Prostate gland (tissue), 2 donors: ENCODE measurements at regions not wholly inside any gene's neighbourhood (a gene's known extent, or its start where the extent isn't known, plus 50 kb on each side); places are given as distances from the start of the nearest gene placed in this dataset.
A peak's percentile ranks its signal among the peaks of the same experiment; 100 is the strongest.
"Not testable (repeated sequence)": the region's sequence is repeated elsewhere in the genome, so short reads cannot be mapped to it uniquely, and the experiment has no call there.

ENCODE experiments used
- DNase-seq: peaks from one replicate; pipeline ENCODE4 v3.0.0-alpha.2; 2019; ENCODE audit warnings: low spot score
- H3K27ac ChIP-seq, 2 donors: fragments of 200-600 bp; sonication (generic); 2 replicates each; pipeline ENCODE4 v1.5.1; 2017 to 2019
- H3K27me3 ChIP-seq: fragments of 200-600 bp; sonication (generic); replicated peaks from 2 replicates; pipeline ENCODE4 v1.5.1; 2019; ENCODE audit not compliant: insufficient read depth
- H3K36me3 ChIP-seq, 2 donors: fragments of 200-600 bp; sonication (generic); 1 replicate in 1 of 2; 2 replicates in 1 of 2; pipeline versions ENCODE4 v1.5.1 to v1.8.1; 2017 to 2019
- H3K4me1 ChIP-seq: fragments of 200-600 bp; sonication (generic); replicated peaks from 2 replicates; pipeline ENCODE4 v1.5.1; 2019
- H3K4me3 ChIP-seq, 2 donors: fragments of 200-600 bp; sonication (generic); 2 replicates each; pipeline ENCODE4 v1.5.1; 2017 to 2019
- H3K9me3 ChIP-seq: fragments of 200-600 bp; sonication (generic); 2 replicates; pipeline ENCODE4 v1.5.1; 2017
- POLR2A ChIP-seq: fragments of 450-650 bp; IDR thresholded peaks from one replicate; pipeline ENCODE4 v1.6.1; 2016; ENCODE audit warnings: antibody characterized with exemption, mild to moderate bottlenecking
- POLR2AphosphoS5 ChIP-seq: sonication (generic); formaldehyde crosslinking; IDR thresholded peaks from one replicate; pipeline ENCODE4 v1.6.1; 2017; ENCODE audit warnings: antibody characterized with exemption
- WGBS: methylation state at CpG from one replicate; pipeline ENCODE4 v1.1.5; 2018; 5-methylcytosine and 5-hydroxymethylcytosine counted together
- intact Hi-C: fragments of 100-400 bp; cut with DNase I; formaldehyde crosslinking; loops from one replicate; pipeline ENCODE4 v1.14.2; 2022
- TF ChIP-seq, protein P1 (sequence below), 4 experiments: fragments of 200-600 bp in 2 of 4; fragments of 450-650 bp in 2 of 4; sonication (generic) in 2 of 4; IDR thresholded peaks; 1 replicate in 3 of 4; 2 replicates in 1 of 4; pipeline ENCODE4 v1.5.1; 2016 to 2019; ENCODE audit warnings: antibody characterized with exemption in 4 of 4, mild to moderate bottlenecking in 2 of 4, moderate library complexity in 2 of 4

DNA sequence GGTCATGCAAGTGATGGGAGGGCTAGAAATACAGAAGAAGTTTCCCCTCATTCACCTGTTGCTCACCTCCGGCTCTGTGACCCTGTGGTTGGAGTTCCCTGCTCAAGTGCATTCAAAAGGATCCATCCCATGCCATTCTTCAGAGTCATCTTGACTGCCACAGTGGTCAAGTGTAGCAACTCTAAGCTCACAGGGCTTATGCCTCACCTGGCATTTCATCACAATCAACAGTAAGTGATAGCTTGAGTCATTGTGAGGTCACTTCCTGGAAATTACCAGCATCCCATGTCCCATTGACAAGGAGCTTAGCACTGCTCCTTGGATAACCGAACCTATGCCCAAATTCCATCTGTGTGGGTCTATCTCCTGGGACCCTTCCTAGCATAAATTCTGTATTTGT, 55.6 kb downstream of the OR4C45 start:
- no peak overlapping the region for H3K4me3 ChIP-seq
- intact Hi-C loops, result no loop called here
- no peaks in the 10 kb centered on the region for H3K27me3 ChIP-seq
- no peak overlapping the region for H3K27ac ChIP-seq
- no peaks in the 10 kb centered on the region for H3K36me3 ChIP-seq
- no peaks in the 10 kb centered on the region for H3K4me1 ChIP-seq
- 95% methylated on average over 2 of the region's 2 CpGs for WGBS
- no peaks in the 10 kb centered on the region for H3K9me3 ChIP-seq
- TF ChIP-seq POLR2AphosphoS5, result no peak
- TF ChIP-seq POLR2A, result no peak
- TF ChIP-seq, protein P1, sequence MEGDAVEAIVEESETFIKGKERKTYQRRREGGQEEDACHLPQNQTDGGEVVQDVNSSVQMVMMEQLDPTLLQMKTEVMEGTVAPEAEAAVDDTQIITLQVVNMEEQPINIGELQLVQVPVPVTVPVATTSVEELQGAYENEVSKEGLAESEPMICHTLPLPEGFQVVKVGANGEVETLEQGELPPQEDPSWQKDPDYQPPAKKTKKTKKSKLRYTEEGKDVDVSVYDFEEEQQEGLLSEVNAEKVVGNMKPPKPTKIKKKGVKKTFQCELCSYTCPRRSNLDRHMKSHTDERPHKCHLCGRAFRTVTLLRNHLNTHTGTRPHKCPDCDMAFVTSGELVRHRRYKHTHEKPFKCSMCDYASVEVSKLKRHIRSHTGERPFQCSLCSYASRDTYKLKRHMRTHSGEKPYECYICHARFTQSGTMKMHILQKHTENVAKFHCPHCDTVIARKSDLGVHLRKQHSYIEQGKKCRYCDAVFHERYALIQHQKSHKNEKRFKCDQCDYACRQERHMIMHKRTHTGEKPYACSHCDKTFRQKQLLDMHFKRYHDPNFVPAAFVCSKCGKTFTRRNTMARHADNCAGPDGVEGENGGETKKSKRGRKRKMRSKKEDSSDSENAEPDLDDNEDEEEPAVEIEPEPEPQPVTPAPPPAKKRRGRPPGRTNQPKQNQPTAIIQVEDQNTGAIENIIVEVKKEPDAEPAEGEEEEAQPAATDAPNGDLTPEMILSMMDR (IDR thresholded peaks at IDR 0.05), result no peak
- no peak for DNase-seq

DNA sequence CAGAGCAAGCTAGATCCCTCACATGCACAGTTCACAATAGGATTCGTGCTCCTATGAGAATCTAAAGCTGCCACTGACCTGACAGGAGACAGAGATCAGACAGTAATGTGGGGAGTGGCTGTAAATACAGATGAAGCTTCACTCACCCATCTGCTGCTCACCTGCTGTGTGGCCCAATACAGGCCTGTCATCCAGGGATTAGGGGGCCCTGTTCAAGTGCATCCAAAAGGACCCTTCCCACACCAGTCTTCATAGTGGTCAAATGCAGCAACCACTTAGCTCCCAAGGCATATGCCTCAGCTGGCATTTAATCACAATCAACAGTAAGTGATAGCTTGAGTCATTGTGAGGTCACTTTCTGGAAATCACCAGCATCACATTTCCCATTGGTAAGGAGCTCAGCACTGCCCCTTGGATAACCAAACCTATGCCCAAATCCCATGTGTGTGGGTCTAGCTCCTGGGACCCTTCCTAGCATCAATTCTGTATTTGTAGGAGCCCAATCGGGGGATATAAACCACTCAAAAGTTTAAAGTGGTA, 65.6 kb downstream of the OR4C45 start:
- intact Hi-C loops, result no loop called here
- H3K36me3 ChIP-seq, result no peaks in the 10 kb centered on the region
- no peaks in the 10 kb centered on the region for H3K27me3 ChIP-seq
- TF ChIP-seq, protein P1 (IDR thresholded peaks at IDR 0.05), result no peak
- no peak for TF ChIP-seq POLR2A
- no peak for TF ChIP-seq POLR2AphosphoS5
- 44% methylated on average over 2 of the region's 2 CpGs for WGBS
- H3K27ac ChIP-seq, result no peak overlapping the region
- H3K9me3 ChIP-seq, result no peaks in the 10 kb centered on the region
- no peak overlapping the region for H3K4me3 ChIP-seq
- DNase-seq, result no peak
- no peaks in the 10 kb centered on the region for H3K4me1 ChIP-seq

DNA sequence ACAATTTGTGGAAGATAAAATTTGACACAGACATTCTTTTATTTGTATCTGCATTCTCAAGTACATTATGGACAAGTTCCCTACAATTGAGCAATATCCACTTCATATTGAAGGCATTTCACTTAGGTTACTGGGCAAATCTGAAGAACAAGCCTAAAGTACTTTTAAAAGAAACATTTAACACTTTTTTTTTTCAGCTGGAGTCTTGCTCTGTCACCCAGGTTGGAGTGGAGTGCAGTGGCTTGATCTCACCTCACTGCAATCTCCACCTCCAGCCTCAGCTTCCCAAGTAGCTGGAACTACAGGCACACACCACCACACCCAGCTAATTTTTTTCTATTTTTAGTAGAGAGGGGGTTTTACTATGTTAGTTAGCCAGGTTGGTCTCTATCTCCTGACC, 70.2 kb downstream of the OR4C45 start:
- H3K27me3 ChIP-seq, result no peaks in the 10 kb centered on the region
- H3K4me1 ChIP-seq, result no peaks in the 10 kb centered on the region
- intact Hi-C loops, result no loop called here
- H3K4me3 ChIP-seq, result no peak overlapping the region
- no peaks in the 10 kb centered on the region for H3K9me3 ChIP-seq
- no peak overlapping the region for H3K27ac ChIP-seq
- no peaks in the 10 kb centered on the region for H3K36me3 ChIP-seq
- DNase-seq, result no peak
- TF ChIP-seq, protein P1 (IDR thresholded peaks at IDR 0.05), result no peak
- no peak for TF ChIP-seq POLR2A
- TF ChIP-seq POLR2AphosphoS5, result no peak

DNA sequence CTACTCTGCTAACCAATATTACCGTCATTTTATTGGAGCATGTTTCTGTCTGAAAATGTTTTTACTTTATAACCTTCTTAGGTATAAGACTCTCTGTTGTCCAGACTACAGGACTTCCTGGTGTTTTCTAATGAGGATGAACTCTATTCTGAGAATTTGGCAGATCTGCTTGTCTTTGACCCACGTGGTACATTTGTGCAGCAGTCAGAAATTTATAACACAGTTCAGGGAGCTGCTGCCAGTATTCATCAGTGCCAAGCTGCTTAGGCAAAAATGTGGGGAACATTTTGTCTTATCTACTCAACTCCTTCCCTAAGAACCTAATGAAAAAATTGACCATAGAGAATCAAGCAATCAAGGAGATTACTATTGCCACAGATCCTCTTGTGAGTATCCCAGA, 108.0 kb downstream of the OR4C45 start:
- H3K4me3 ChIP-seq, DNase-seq, intact Hi-C loops, H3K36me3 ChIP-seq, H3K27me3 ChIP-seq, H3K4me1 ChIP-seq, H3K27ac ChIP-seq, H3K9me3 ChIP-seq: not testable (repeated sequence)
- WGBS, result 42% methylated on average over 2 of the region's 2 CpGs

DNA sequence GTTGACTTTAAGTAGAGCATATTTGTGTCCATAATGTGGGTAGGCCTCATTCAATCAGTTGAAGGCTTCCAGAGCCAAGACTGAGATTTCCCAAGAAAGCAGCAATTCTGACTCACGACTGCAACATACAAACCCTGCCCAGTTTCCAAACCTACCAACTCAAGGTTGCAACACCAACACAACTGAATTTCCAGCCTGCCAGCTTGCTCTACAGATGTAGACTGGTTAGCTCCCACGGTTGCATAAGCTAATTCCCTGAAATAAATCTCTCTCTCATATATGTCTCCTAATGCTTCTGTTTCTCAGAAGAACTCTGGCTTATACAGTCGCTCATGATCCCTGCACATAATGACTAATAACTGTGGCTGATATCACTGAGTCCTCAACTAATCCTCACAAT, 113.6 kb downstream of the OR4C45 start:
- 50% methylated on average over 3 of the region's 3 CpGs for WGBS
- intact Hi-C loops, H3K4me3 ChIP-seq, H3K9me3 ChIP-seq, H3K27ac ChIP-seq, H3K4me1 ChIP-seq, H3K27me3 ChIP-seq, DNase-seq, H3K36me3 ChIP-seq: not testable (repeated sequence)

DNA sequence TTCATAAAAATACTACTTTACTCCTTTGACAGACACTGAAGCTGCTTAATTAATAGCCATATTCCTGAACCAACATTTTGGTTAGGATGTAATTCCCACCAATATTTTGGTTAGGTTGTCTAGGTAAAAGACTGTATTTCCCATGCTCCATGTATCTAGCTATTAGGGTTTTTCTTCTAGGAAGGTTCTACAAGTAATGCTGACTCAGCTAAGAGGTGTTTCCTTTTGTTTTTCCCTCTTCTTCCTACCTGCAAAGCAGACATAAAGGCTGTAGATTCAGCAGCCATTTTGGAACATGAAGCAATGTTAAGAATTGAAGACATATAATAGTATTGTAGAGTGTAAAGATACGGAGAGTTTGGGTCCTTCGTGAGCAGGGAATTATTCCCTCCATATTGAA, 115.3 kb downstream of the OR4C45 start:
- H3K4me3 ChIP-seq, H3K4me1 ChIP-seq, H3K27me3 ChIP-seq, intact Hi-C loops, H3K27ac ChIP-seq, H3K9me3 ChIP-seq, DNase-seq, H3K36me3 ChIP-seq: not testable (repeated sequence)
- WGBS, result 97% methylated on average over 2 of the region's 2 CpGs

DNA sequence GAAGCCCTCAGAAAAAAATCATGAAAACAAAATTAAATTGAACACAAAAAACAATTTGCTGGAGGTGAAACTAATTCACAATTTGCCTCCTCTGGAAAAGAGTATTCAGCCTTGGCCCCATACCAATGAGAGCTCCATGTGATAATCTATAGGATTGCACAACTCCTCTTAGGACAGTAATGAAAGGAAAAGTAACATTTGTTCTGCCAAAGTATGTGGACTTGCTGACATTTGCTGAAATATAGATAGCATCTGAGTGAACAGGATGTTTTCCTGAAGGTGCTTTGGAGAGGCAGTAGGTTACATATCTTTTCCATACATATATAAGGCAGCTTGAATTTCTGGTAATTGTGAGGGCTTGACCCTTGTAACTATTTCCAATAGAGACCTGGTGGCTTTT, 122.8 kb downstream of the OR4C45 start:
- no peak for DNase-seq
- Histone ChIP-seq H3K27ac (no peak overlapping the region), H3K9me3 (no peaks in the 10 kb centered on the region), H3K4me3 (no peak overlapping the region), H3K4me1 (no peaks in the 10 kb centered on the region), H3K27me3 (no peaks in the 10 kb centered on the region), H3K36me3 (no peaks in the 10 kb centered on the region)
- TF ChIP-seq, protein P1 (IDR thresholded peaks at IDR 0.05), result no peak
- TF ChIP-seq POLR2AphosphoS5, result peak; percentile 51
- intact Hi-C loops, result no loop called here
